Keratinocyte (primary cell): ENCODE measurements at regions not wholly inside any gene's neighbourhood (a gene's known extent, or its start where the extent isn't known, plus 50 kb on each side); places are given as distances from the start of the nearest gene placed in this dataset.

Experiments
- DNase-seq: peaks from one replicate; pipeline ENCODE4 v3.0.0-alpha.2; 2011; ENCODE audit warnings: low read depth, missing footprints, low spot score
- FAIRE-seq: peaks from 2 replicates; lab custom pipeline; 2011; peaks lifted over from hg19 to GRCh38; lab: Jason Lieb, UNC
- H2AFZ ChIP-seq: 2 replicates; pipeline ENCODE4 v1.6.0; 2012; ENCODE audit warnings: low read length, control low read depth, inconsistent platforms; ENCODE audit not compliant: control insufficient read depth
- H3K27ac ChIP-seq: 2 replicates; pipeline ENCODE4 v1.5.1; 2011; ENCODE audit warnings: low read length; ENCODE audit not compliant: control insufficient read depth, insufficient read depth
- H3K27me3 ChIP-seq: 3 replicates; pipeline ENCODE4 v1.6.0; 2011; ENCODE audit warnings: low read length; ENCODE audit not compliant: control insufficient read depth, insufficient read depth; ENCODE audit errors: extremely low read depth
- H3K36me3 ChIP-seq, 2 experiments: 2 replicates in 1 of 2; 3 replicates in 1 of 2; pipeline ENCODE4 v1.5.1; 2011; ENCODE audit warnings: low read length in 2 of 2, mild to moderate bottlenecking in 1 of 2; ENCODE audit not compliant: control insufficient read depth in 2 of 2, insufficient read depth in 2 of 2; ENCODE audit errors: extremely low read depth in 1 of 2
- H3K4me1 ChIP-seq: 3 replicates; pipeline ENCODE4 v1.5.1; 2011; ENCODE audit warnings: low read length; ENCODE audit not compliant: control insufficient read depth, insufficient read depth; ENCODE audit errors: extremely low read depth
- H3K4me2 ChIP-seq: 3 replicates; pipeline ENCODE4 v1.6.0; 2011; ENCODE audit warnings: low read depth, low read length; ENCODE audit not compliant: control insufficient read depth, insufficient read depth; ENCODE audit errors: extremely low read depth
- H3K4me3 ChIP-seq, 3 experiments: fragments of 200-600 bp in 1 of 3; sonication (generic) in 1 of 3; 2 replicates in 2 of 3; 3 replicates in 1 of 3; pipeline ENCODE4 v1.5.1; 2011 to 2016; ENCODE audit warnings: low read length in 3 of 3, mild to moderate bottlenecking in 3 of 3, control low read depth in 2 of 3, inconsistent platforms in 1 of 3, low read depth in 1 of 3, mixed read lengths in 1 of 3, mixed run types in 1 of 3, moderate library complexity in 1 of 3; ENCODE audit not compliant: control insufficient read depth in 2 of 3, insufficient read depth in 2 of 3; ENCODE audit errors: extremely low read depth in 1 of 3
- H3K79me2 ChIP-seq: 2 replicates; pipeline ENCODE4 v1.6.0; 2012; ENCODE audit warnings: low read length; ENCODE audit not compliant: control insufficient read depth, insufficient read depth
- H3K9ac ChIP-seq: 3 replicates; pipeline ENCODE4 v1.6.0; 2011; ENCODE audit warnings: low read length; ENCODE audit not compliant: control insufficient read depth, insufficient read depth; ENCODE audit errors: extremely low read depth
- H3K9me1 ChIP-seq: 3 replicates; pipeline ENCODE4 v1.6.0; 2011; ENCODE audit warnings: low read length; ENCODE audit not compliant: control insufficient read depth, insufficient read depth; ENCODE audit errors: extremely low read depth
- H3K9me3 ChIP-seq: 2 replicates; pipeline ENCODE4 v1.5.1; 2012; ENCODE audit warnings: low read depth, low read length; ENCODE audit not compliant: control insufficient read depth
- H4K20me1 ChIP-seq: 3 replicates; pipeline ENCODE4 v1.6.0; 2011; ENCODE audit warnings: low read length; ENCODE audit not compliant: control insufficient read depth, insufficient read depth; ENCODE audit errors: extremely low read depth
- EZH2 ChIP-seq: IDR thresholded peaks from one replicate; pipeline ENCODE4 v1.6.1; 2012; ENCODE audit warnings: inconsistent platforms, mild to moderate bottlenecking, low read length, moderate library complexity
- dilution Hi-C: fragments of 300-500 bp; cut with MboI; formaldehyde crosslinking; loops from one replicate; pipeline ENCODE4 v1.7.0; 2020; ENCODE audit warnings: low sequenced_read_pairs; ENCODE audit not compliant: extremely low pct_ligation_motif_present
- TF ChIP-seq, protein P1 (sequence below), 3 experiments: IDR thresholded peaks in 1 of 3; conservative IDR thresholded peaks in 1 of 3; optimal IDR thresholded peaks in 1 of 3; 2 replicates in 2 of 3; 3 replicates in 1 of 3; pipeline versions ENCODE3 to v1.5.1; 2011; ENCODE audit warnings: low read length in 3 of 3, mild to moderate bottlenecking in 3 of 3, moderate library complexity in 2 of 3, control low read depth in 1 of 3, inconsistent platforms in 1 of 3; ENCODE audit not compliant: insufficient read depth in 2 of 3; ENCODE audit errors: extremely low read depth in 1 of 3

- Histone ChIP-seq H3K36me3 (no peaks in the 10 kb centered on the region), H3K9ac (no peak overlapping the region), H3K27ac (no peak overlapping the region), H4K20me1 (no peaks in the 10 kb centered on the region), H3K9me3 (no peaks in the 10 kb centered on the region), H3K9me1 (no peaks in the 10 kb centered on the region), H3K27me3 (peaks cover 9% of the 10 kb centered on the region), H2AFZ (no peak overlapping the region), H3K79me2 (no peaks in the 10 kb centered on the region), H3K4me3 (no peak overlapping the region), H3K4me1 (no peaks in the 10 kb centered on the region), H3K4me2 (no peak overlapping the region)
- DNase-seq (no peak), FAIRE-seq (no peak)
- dilution Hi-C loops, result no loop called here
- TF ChIP-seq, protein P1, sequence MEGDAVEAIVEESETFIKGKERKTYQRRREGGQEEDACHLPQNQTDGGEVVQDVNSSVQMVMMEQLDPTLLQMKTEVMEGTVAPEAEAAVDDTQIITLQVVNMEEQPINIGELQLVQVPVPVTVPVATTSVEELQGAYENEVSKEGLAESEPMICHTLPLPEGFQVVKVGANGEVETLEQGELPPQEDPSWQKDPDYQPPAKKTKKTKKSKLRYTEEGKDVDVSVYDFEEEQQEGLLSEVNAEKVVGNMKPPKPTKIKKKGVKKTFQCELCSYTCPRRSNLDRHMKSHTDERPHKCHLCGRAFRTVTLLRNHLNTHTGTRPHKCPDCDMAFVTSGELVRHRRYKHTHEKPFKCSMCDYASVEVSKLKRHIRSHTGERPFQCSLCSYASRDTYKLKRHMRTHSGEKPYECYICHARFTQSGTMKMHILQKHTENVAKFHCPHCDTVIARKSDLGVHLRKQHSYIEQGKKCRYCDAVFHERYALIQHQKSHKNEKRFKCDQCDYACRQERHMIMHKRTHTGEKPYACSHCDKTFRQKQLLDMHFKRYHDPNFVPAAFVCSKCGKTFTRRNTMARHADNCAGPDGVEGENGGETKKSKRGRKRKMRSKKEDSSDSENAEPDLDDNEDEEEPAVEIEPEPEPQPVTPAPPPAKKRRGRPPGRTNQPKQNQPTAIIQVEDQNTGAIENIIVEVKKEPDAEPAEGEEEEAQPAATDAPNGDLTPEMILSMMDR (optimal IDR thresholded peaks at IDR 0.05 in 1 of 3, IDR thresholded peaks at IDR 0.05 in 1 of 3, conservative IDR thresholded peaks at IDR 0.05 in 1 of 3; ENCODE audit: extremely low read depth in 1 of 3, insufficient read depth in 2 of 3, low read length in 3 of 3), result no peak
- no peak for TF ChIP-seq EZH2
Observed at GRCh38 chr2:118345465-118345864, 257.2 kb downstream of the INSIG2 start.

GRCh38 chr2:118340103-118340502 is 251.8 kb downstream of the INSIG2 start:
- FAIRE-seq, result no peak

More at GRCh38 chr2:118340103-118340502, 251.8 kb downstream of the INSIG2 start:
- Histone ChIP-seq H3K4me3 (no peak overlapping the region), H4K20me1 (no peaks in the 10 kb centered on the region), H3K27me3 (no peaks in the 10 kb centered on the region), H3K4me2 (no peak overlapping the region), H3K9me3 (no peaks in the 10 kb centered on the region), H3K79me2 (no peaks in the 10 kb centered on the region), H3K27ac (no peak overlapping the region), H3K4me1 (no peaks in the 10 kb centered on the region), H3K9ac (no peak overlapping the region), H3K36me3 (no peaks in the 10 kb centered on the region), H3K9me1 (no peaks in the 10 kb centered on the region), H2AFZ (no peak overlapping the region)
- DNase-seq, result no peak
- dilution Hi-C loops, result no loop called here
- no peak for TF ChIP-seq EZH2
- TF ChIP-seq, protein P1 (optimal IDR thresholded peaks at IDR 0.05 in 1 of 3, IDR thresholded peaks at IDR 0.05 in 1 of 3, conservative IDR thresholded peaks at IDR 0.05 in 1 of 3; ENCODE audit: extremely low read depth in 1 of 3, insufficient read depth in 2 of 3, low read length in 3 of 3), result no peak
